Right lobe of liver (tissue), 4 donors: ENCODE measurements at regions not wholly inside any gene's neighbourhood (a gene's known extent, or its start where the extent isn't known, plus 50 kb on each side); places are given as distances from the start of the nearest gene placed in this dataset.

ENCODE experiments used
- POLR2A ChIP-seq: fragments of 450-650 bp; IDR thresholded peaks from one replicate; pipeline ENCODE4 v1.6.1; 2017; ENCODE audit warnings: antibody characterized with exemption, mild to moderate bottlenecking
- TF ChIP-seq, protein P1 (sequence below), 4 donors: fragments of 200-600 bp in 3 of 4; fragments of 450-650 bp in 1 of 4; IDR thresholded peaks; one replicate each; pipeline versions ENCODE4 v1.5.1 to v1.8.0; 2016 to 2022; ENCODE audit warnings: antibody characterized with exemption in 4 of 4, mild to moderate bottlenecking in 2 of 4
- donor health status: DM: no; HTN: no; CAD: no.
- donor health status: DM: no; HTN: no; CAD: no.
- donor health status: DM: no; HTN: yes; CAD: no.

DNA sequence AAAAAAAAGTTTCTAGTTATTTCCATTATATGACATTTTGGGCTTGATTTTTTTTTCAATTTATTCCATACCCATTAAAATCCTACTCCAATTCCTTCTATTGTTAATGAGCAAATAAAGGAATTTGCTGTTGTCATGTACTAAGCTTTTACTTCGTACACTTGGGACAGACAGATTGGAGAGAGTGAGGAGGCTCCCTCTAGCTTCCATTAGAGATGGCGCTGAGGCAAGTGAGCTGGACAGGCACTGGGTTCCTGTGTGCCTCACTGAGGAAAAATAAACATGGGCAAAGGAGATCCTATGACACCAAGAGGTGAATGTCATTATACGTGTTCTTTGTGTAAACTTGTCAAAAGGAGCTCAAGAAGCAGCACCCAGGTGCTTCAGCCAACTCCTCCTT lies 441.1 kb upstream of the MDFIC2 start:
- TF ChIP-seq, protein P1, sequence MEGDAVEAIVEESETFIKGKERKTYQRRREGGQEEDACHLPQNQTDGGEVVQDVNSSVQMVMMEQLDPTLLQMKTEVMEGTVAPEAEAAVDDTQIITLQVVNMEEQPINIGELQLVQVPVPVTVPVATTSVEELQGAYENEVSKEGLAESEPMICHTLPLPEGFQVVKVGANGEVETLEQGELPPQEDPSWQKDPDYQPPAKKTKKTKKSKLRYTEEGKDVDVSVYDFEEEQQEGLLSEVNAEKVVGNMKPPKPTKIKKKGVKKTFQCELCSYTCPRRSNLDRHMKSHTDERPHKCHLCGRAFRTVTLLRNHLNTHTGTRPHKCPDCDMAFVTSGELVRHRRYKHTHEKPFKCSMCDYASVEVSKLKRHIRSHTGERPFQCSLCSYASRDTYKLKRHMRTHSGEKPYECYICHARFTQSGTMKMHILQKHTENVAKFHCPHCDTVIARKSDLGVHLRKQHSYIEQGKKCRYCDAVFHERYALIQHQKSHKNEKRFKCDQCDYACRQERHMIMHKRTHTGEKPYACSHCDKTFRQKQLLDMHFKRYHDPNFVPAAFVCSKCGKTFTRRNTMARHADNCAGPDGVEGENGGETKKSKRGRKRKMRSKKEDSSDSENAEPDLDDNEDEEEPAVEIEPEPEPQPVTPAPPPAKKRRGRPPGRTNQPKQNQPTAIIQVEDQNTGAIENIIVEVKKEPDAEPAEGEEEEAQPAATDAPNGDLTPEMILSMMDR (IDR thresholded peaks at IDR 0.05), result no peak
- TF ChIP-seq POLR2A, result no peak
